Vagina (tissue), 2 donors: ENCODE measurements at regions not wholly inside any gene's neighbourhood (a gene's known extent, or its start where the extent isn't known, plus 50 kb on each side); places are given as distances from the start of the nearest gene placed in this dataset.

ENCODE experiments used
- DNase-seq, 2 donors: peaks; one replicate each; pipeline ENCODE4 v3.0.0-alpha.2; 2017; ENCODE audit errors: extremely low spot score in 2 of 2
- H3K27ac ChIP-seq: fragments of 200-600 bp; sonication (generic); one replicate; pipeline ENCODE4 v1.5.1; 2019
- H3K27me3 ChIP-seq: fragments of 200-600 bp; sonication (generic); one replicate; pipeline ENCODE4 v1.5.1; 2019
- H3K36me3 ChIP-seq, 2 donors: fragments of 200-600 bp; sonication (generic); one replicate each; pipeline ENCODE4 v1.5.1; 2017 to 2019
- H3K4me1 ChIP-seq: fragments of 200-600 bp; sonication (generic); one replicate; pipeline ENCODE4 v1.5.1; 2019
- H3K4me3 ChIP-seq, 2 donors: fragments of 200-600 bp; sonication (generic); 1 replicate in 1 of 2; 2 replicates in 1 of 2; pipeline ENCODE4 v1.5.1; 2016 to 2019
- H3K9me3 ChIP-seq: fragments of 200-600 bp; sonication (generic); one replicate; pipeline ENCODE4 v1.5.1; 2019
- CTCF ChIP-seq, 3 experiments: fragments of 450-650 bp in 2 of 3; fragments of 200-600 bp in 1 of 3; sonication (generic) in 1 of 3; IDR thresholded peaks; one replicate each; pipeline ENCODE4 v1.5.1; 2017 to 2019; ENCODE audit warnings: antibody characterized with exemption in 3 of 3, mild to moderate bottlenecking in 2 of 3, moderate library complexity in 2 of 3
- POLR2A ChIP-seq, 2 donors: fragments of 450-650 bp; IDR thresholded peaks; one replicate each; pipeline ENCODE4 v1.6.1; 2017; ENCODE audit warnings: antibody characterized with exemption in 2 of 2, mild to moderate bottlenecking in 2 of 2, moderate library complexity in 2 of 2
- POLR2AphosphoS5 ChIP-seq, 2 donors: sonication (generic); formaldehyde crosslinking; IDR thresholded peaks; one replicate each; pipeline ENCODE4 v1.9.0; 2017; ENCODE audit warnings: antibody characterized with exemption in 2 of 2, mild to moderate bottlenecking in 2 of 2, low read depth in 1 of 2; ENCODE audit not compliant: insufficient read depth in 1 of 2
- intact Hi-C: fragments of 100-400 bp; cut with DNase I; formaldehyde crosslinking; loops from one replicate; pipeline ENCODE4 v1.15.1; 2023

- H3K9me3 ChIP-seq, result no peaks in the 10 kb centered on the region
- TF ChIP-seq POLR2A (IDR thresholded peaks at IDR 0.05) (no peak), CTCF (IDR thresholded peaks at IDR 0.05) (no peak), POLR2AphosphoS5 (IDR thresholded peaks at IDR 0.05; ENCODE audit: insufficient read depth in 1 of 2, low read depth in 1 of 2) (no peak)
- H3K4me1 ChIP-seq, result no peaks in the 10 kb centered on the region
- H3K27ac ChIP-seq, result no peak overlapping the region
- H3K27me3 ChIP-seq, result no peaks in the 10 kb centered on the region
- no peaks in the 10 kb centered on the region for H3K36me3 ChIP-seq
- no peak for DNase-seq
- no peak overlapping the region for H3K4me3 ChIP-seq
- intact Hi-C loops, result no loop called here
Measured at GRCh38 chr14:94998685-94999084, 158.6 kb downstream of the DICER1 start.

GRCh38 chr14:94998110-94998509, 159.2 kb downstream of the DICER1 start:
- H3K4me3 ChIP-seq, result no peak overlapping the region

GRCh38 chr14:94995551-94995950, 161.8 kb downstream of the DICER1 start:
- DNase-seq, result no peak
- H3K9me3 ChIP-seq, result no peaks in the 10 kb centered on the region
- no peak overlapping the region for H3K27ac ChIP-seq
- no peak for TF ChIP-seq POLR2A (IDR thresholded peaks at IDR 0.05)
- no peak for TF ChIP-seq CTCF (IDR thresholded peaks at IDR 0.05)
- no peak for TF ChIP-seq POLR2AphosphoS5 (IDR thresholded peaks at IDR 0.05; ENCODE audit: insufficient read depth in 1 of 2, low read depth in 1 of 2)
- no peaks in the 10 kb centered on the region for H3K27me3 ChIP-seq
- H3K36me3 ChIP-seq, result no peaks in the 10 kb centered on the region
- H3K4me3 ChIP-seq, result no peak overlapping the region
- intact Hi-C loops, result no loop called here
- no peaks in the 10 kb centered on the region for H3K4me1 ChIP-seq

More at GRCh38 chr14:94998110-94998509, 159.2 kb downstream of the DICER1 start:
- intact Hi-C loops, result no loop called here
- no peak overlapping the region for H3K27ac ChIP-seq
- H3K27me3 ChIP-seq, result no peaks in the 10 kb centered on the region
- no peak for DNase-seq
- H3K36me3 ChIP-seq, result no peaks in the 10 kb centered on the region
- H3K9me3 ChIP-seq, result no peaks in the 10 kb centered on the region
- TF ChIP-seq CTCF (IDR thresholded peaks at IDR 0.05) (no peak), POLR2AphosphoS5 (IDR thresholded peaks at IDR 0.05; ENCODE audit: insufficient read depth in 1 of 2, low read depth in 1 of 2) (no peak), POLR2A (IDR thresholded peaks at IDR 0.05) (no peak)
- no peaks in the 10 kb centered on the region for H3K4me1 ChIP-seq

GRCh38 chr14:94994245-94994644, 163.1 kb downstream of the DICER1 start:
- Histone ChIP-seq H3K36me3 (no peaks in the 10 kb centered on the region), H3K9me3 (no peaks in the 10 kb centered on the region), H3K4me1 (no peaks in the 10 kb centered on the region), H3K4me3 (no peak overlapping the region), H3K27me3 (no peaks in the 10 kb centered on the region), H3K27ac (no peak overlapping the region)
- TF ChIP-seq POLR2A (IDR thresholded peaks at IDR 0.05) (no peak), CTCF (IDR thresholded peaks at IDR 0.05) (no peak), POLR2AphosphoS5 (IDR thresholded peaks at IDR 0.05; ENCODE audit: insufficient read depth in 1 of 2, low read depth in 1 of 2) (no peak)
- no peak for DNase-seq
- intact Hi-C loops, result no loop called here

- DNase-seq, result no peak
- no peaks in the 10 kb centered on the region for H3K4me1 ChIP-seq
- TF ChIP-seq CTCF (IDR thresholded peaks at IDR 0.05), result no peak
- TF ChIP-seq POLR2AphosphoS5 (IDR thresholded peaks at IDR 0.05; ENCODE audit: insufficient read depth in 1 of 2, low read depth in 1 of 2), result peak in 1 of 2 donors; percentile 22
- no peak for TF ChIP-seq POLR2A (IDR thresholded peaks at IDR 0.05)
- no peak overlapping the region for H3K4me3 ChIP-seq
- intact Hi-C loops, result no loop called here
- H3K27me3 ChIP-seq, result no peaks in the 10 kb centered on the region
- no peaks in the 10 kb centered on the region for H3K9me3 ChIP-seq
- no peak overlapping the region for H3K27ac ChIP-seq
- H3K36me3 ChIP-seq, result no peaks in the 10 kb centered on the region
Measured at GRCh38 chr14:94992046-94992445, 165.3 kb downstream of the DICER1 start.
